IMR-90 (cell line): ENCODE measurements at regions not wholly inside any gene's neighbourhood (a gene's known extent, or its start where the extent isn't known, plus 50 kb on each side); places are given as distances from the start of the nearest gene placed in this dataset.

ENCODE experiments used
- ATAC-seq: fragments of 200-7000 bp; cut with Tn5 transposase; 2 replicates; pipeline ENCODE4 v1.9.1; 2020; ENCODE audit warnings: low read depth, mild to moderate bottlenecking, moderate library complexity
- BruUV-seq: library from RNA; stranded (reverse); fragments of 400-500 nt; replicated peaks from 2 replicates; lab custom pipeline; 2021; lab: Mats Ljungman, UMichigan
- CTCF ChIA-PET: fragments of 300-600 bp; formaldehyde crosslinking; extraction: SDS; loops from one replicate; lab custom pipeline; 2021; ENCODE audit warnings: antibody characterized with exemption; lab: Yijun Ruan, JAX
- POLR2A ChIA-PET: fragments of 300-600 bp; sonication (Branson Sonifier 250); formaldehyde crosslinking; loops from one replicate; lab custom pipeline; 2022; ENCODE audit warnings: antibody characterized with exemption; ENCODE audit not compliant: unreplicated experiment; lab: Charles Lee
- DNase-seq: peaks from one replicate; pipeline ENCODE4 v3.0.0; 2013
- H2AFZ ChIP-seq: replicated peaks from 2 replicates; pipeline ENCODE3; 2013; ENCODE audit warnings: low read length, mild to moderate bottlenecking; ENCODE audit not compliant: poor library complexity
- H2AK5ac ChIP-seq: 2 replicates; pipeline ENCODE4 v1.6.1; 2013; ENCODE audit warnings: low read depth, low read length, inconsistent platforms
- H2AK9ac ChIP-seq: replicated peaks from 2 replicates; pipeline ENCODE3; 2013; ENCODE audit warnings: mild to moderate bottlenecking, low read depth, low read length, moderate library complexity; ENCODE audit not compliant: poor library complexity
- H2BK120ac ChIP-seq: 2 replicates; pipeline ENCODE4 v1.6.1; 2013; ENCODE audit warnings: low read depth, low read length, inconsistent platforms
- H2BK15ac ChIP-seq: 3 replicates; pipeline ENCODE4 v1.6.1; 2013; ENCODE audit warnings: low read depth, low read length, inconsistent platforms
- H2BK20ac ChIP-seq: 2 replicates; pipeline ENCODE4 v1.6.1; 2013; ENCODE audit warnings: low read depth, mild to moderate bottlenecking, inconsistent platforms, low read length, moderate library complexity
- H2BK5ac ChIP-seq: 2 replicates; pipeline ENCODE4 v1.6.1; 2013; ENCODE audit warnings: mild to moderate bottlenecking, low read depth, low read length, inconsistent platforms; ENCODE audit not compliant: poor library complexity, severe bottlenecking
- H3K14ac ChIP-seq: replicated peaks from 2 replicates; pipeline ENCODE4 v1.6.1; 2013; ENCODE audit warnings: low read depth, low read length, inconsistent platforms
- H3K18ac ChIP-seq: 2 replicates; pipeline ENCODE4 v1.6.1; 2013; ENCODE audit warnings: low read depth, low read length, control low read depth
- H3K23ac ChIP-seq: 2 replicates; pipeline ENCODE4 v1.6.1; 2013; ENCODE audit warnings: low read depth, low read length, inconsistent platforms
- H3K27ac ChIP-seq: 2 replicates; pipeline ENCODE4 v1.5.1; 2013; ENCODE audit warnings: mild to moderate bottlenecking, control low read depth, low read length; ENCODE audit not compliant: insufficient read depth
- H3K27me3 ChIP-seq: 2 replicates; pipeline ENCODE4 v1.6.1; 2013; ENCODE audit warnings: low read length; ENCODE audit not compliant: control insufficient read depth, insufficient read depth
- H3K36me3 ChIP-seq: 2 replicates; pipeline ENCODE4 v1.6.1; 2013; ENCODE audit warnings: low read length, mixed read lengths; ENCODE audit not compliant: control insufficient read depth, insufficient read depth
- H3K4ac ChIP-seq: 2 replicates; pipeline ENCODE4 v1.6.1; 2013; ENCODE audit warnings: low read depth, low read length, inconsistent platforms
- H3K4me1 ChIP-seq: 2 replicates; pipeline ENCODE4 v1.6.1; 2013; ENCODE audit warnings: low read length, mixed read lengths; ENCODE audit not compliant: control insufficient read depth, insufficient read depth
- H3K4me2 ChIP-seq: 2 replicates; pipeline ENCODE4 v1.6.1; 2013; ENCODE audit warnings: low read depth, mild to moderate bottlenecking, control low read depth, low read length, moderate library complexity
- H3K4me3 ChIP-seq: 2 replicates; pipeline ENCODE4 v1.5.1; 2013; ENCODE audit warnings: low read depth, mild to moderate bottlenecking, control low read depth, low read length, moderate library complexity; ENCODE audit not compliant: insufficient read depth
- H3K56ac ChIP-seq: 2 replicates; pipeline ENCODE4 v1.6.1; 2013; ENCODE audit warnings: low read length, inconsistent platforms; ENCODE audit not compliant: insufficient read depth; ENCODE audit errors: extremely low read depth
- H3K79me1 ChIP-seq, 2 experiments: 2 replicates each; pipeline ENCODE4 v1.6.1; 2013; ENCODE audit warnings: low read length in 2 of 2, inconsistent platforms in 1 of 2, low read depth in 1 of 2
- H3K9ac ChIP-seq: 2 replicates; pipeline ENCODE4 v1.6.1; 2013; ENCODE audit warnings: low read depth, low read length, control low read depth
- H3K9me1 ChIP-seq: 2 replicates; pipeline ENCODE4 v1.6.1; 2013; ENCODE audit warnings: low read length, inconsistent platforms; ENCODE audit not compliant: insufficient read depth
- H3K9me3 ChIP-seq: 2 replicates; pipeline ENCODE4 v1.6.1; 2013; ENCODE audit warnings: low read length; ENCODE audit not compliant: control insufficient read depth, insufficient read depth
- H4K20me1 ChIP-seq: 2 replicates; pipeline ENCODE4 v1.6.1; 2013; ENCODE audit warnings: low read length, inconsistent platforms; ENCODE audit not compliant: insufficient read depth
- H4K5ac ChIP-seq: 2 replicates; pipeline ENCODE4 v1.6.1; 2013; ENCODE audit warnings: mild to moderate bottlenecking, low read depth, low read length, control low read depth
- H4K8ac ChIP-seq, 2 experiments: 2 replicates each; pipeline ENCODE4 v1.6.1; 2013; ENCODE audit warnings: low read depth in 2 of 2, low read length in 2 of 2, control low read depth in 1 of 2, inconsistent platforms in 1 of 2
- H4K91ac ChIP-seq: 2 replicates; pipeline ENCODE4 v1.6.1; 2013; ENCODE audit warnings: low read depth, low read length, inconsistent platforms; ENCODE audit not compliant: insufficient read depth
- FOS ChIP-seq: fragments of 150-350 bp; IDR thresholded peaks from 2 replicates; pipeline ENCODE4 v1.6.1; 2016; ENCODE audit warnings: low read depth, low read length
- RCOR1 ChIP-seq: IDR thresholded peaks from 2 replicates; pipeline ENCODE4 v1.6.1; 2012; ENCODE audit warnings: mild to moderate bottlenecking, low read length, improper control_type of control experiment; ENCODE audit not compliant: insufficient replicate concordance
- WGBS, 2 experiments: methylation state at CpG; one replicate each; pipeline versions ENCODE4 v1.1.5 to v1.1.7; 2013; ENCODE audit warnings: missing lambda C conversion rate in 2 of 2; ENCODE audit not compliant: insufficient read length in 1 of 2; ENCODE audit errors: extremely low coverage in 2 of 2; 5-methylcytosine and 5-hydroxymethylcytosine counted together
- dilution Hi-C: fragments of 300-500 bp; cut with HindIII; formaldehyde crosslinking; loops from one replicate; pipeline ENCODE4 v1.14.3; 2018; ENCODE audit warnings: low sequenced_read_pairs; ENCODE audit not compliant: unreplicated experiment
- in situ Hi-C: fragments of 300-500 bp; cut with MboI; formaldehyde crosslinking; loops from 3 replicates; pipeline ENCODE4 v1.14.3; 2019; ENCODE audit warnings: low sequenced_read_pairs, inconsistent platforms, mixed read lengths
- intact Hi-C: fragments of 100-400 bp; cut with micrococcal nuclease; formaldehyde crosslinking; loops from 2 replicates; pipeline ENCODE4 v1.10.0; 2022

GRCh38 chr6:113169484-113169883 is 687.7 kb upstream of the MARCKS start:
- Histone ChIP-seq H2AK9ac (no peak overlapping the region), H3K18ac (no peak overlapping the region), H2AK5ac (no peak overlapping the region), H3K4me2 (no peak overlapping the region), H3K4ac (no peak overlapping the region), H3K23ac (no peak overlapping the region), H4K20me1 (no peaks in the 10 kb centered on the region), H3K9me1 (no peaks in the 10 kb centered on the region), H3K27ac (no peak overlapping the region), H3K79me1 (no peaks in the 10 kb centered on the region), H2BK15ac (no peak overlapping the region), H3K4me1 (peaks cover 4% of the 10 kb centered on the region), H3K56ac (no peak overlapping the region), H4K91ac (no peak overlapping the region), H2BK120ac (no peak overlapping the region), H3K14ac (peak overlapping the region; percentile 45; the same call in 1 of the 2 replicates), H4K5ac (no peak overlapping the region), H3K36me3 (no peaks in the 10 kb centered on the region), H2BK20ac (no peak overlapping the region), H2AFZ (no peak overlapping the region), H3K4me3 (no peak overlapping the region), H3K27me3 (no peaks in the 10 kb centered on the region), H3K9me3 (peaks cover 5% of the 10 kb centered on the region), H2BK5ac (no peak overlapping the region), H3K9ac (no peak overlapping the region), H4K8ac (0 out of 4 replicates have a peak overlapping the region, but pooled peaks of 1 of the 2 experiments have one; percentile 34)
- POLR2A ChIA-PET = no interaction called here
- TF ChIP-seq RCOR1 = no peak
- TF ChIP-seq FOS = peak; percentile 26; the same call in 1 of the 2 replicates
- in situ Hi-C loops = no loop called here
- CTCF ChIA-PET = no interaction called here
- DNase-seq = peak; percentile 81
- ATAC-seq = peak; percentile 69
- dilution Hi-C loops = no loop called here
- no TSS peak for BruUV-seq
- intact Hi-C loops = no loop called here
- WGBS, 2 experiments = no CpG with 5 or more reads among the region's 1 CpG
